ENCODE measurements at regions not wholly inside any gene's neighbourhood (a gene's known extent, or its start where the extent isn't known, plus 50 kb on each side); places are given as distances from the start of the nearest gene placed in this dataset.

DNA sequence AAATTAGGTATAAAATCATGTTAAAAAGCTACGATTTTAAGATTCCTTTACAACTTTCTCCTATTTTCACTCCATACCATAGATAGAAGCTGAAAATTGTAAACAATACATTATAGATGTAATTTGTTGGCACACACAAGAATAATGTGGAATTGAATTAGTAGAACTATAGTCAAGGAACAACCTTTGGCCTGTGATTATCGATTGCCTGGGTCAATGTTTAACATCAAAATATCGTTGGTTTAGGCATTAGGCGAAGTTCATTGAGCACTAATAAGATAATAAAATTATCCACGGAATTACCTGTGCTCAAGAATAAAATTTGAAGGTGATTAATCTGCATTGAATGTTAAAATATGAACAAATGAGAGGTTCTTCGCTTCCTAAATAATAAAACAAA, 455.1 kb upstream of the ZP4 start:
- no peak for TF ChIP-seq FOXP1 (CRISPR knock-in tag; IDR thresholded peaks at IDR 0.05; ENCODE audit: borderline replicate concordance)
- TF ChIP-seq TEAD4 (CRISPR knock-in tag; IDR thresholded peaks at IDR 0.05): no peak
- TF ChIP-seq NFE2L1 (CRISPR knock-in tag; IDR thresholded peaks at IDR 0.05): no peak
